CD4-positive, alpha-beta T cell (primary cell): ENCODE measurements at regions not wholly inside any gene's neighbourhood (a gene's known extent, or its start where the extent isn't known, plus 50 kb on each side); places are given as distances from the start of the nearest gene placed in this dataset.

ENCODE experiments used
- ATAC-seq: fragments of 200-7000 bp; cut with Tn5 transposase; one replicate; pipeline ENCODE4 v1.10.0; 2022; ENCODE audit warnings: mild to moderate bottlenecking; ENCODE audit not compliant: poor library complexity
- CTCF ChIA-PET: fragments of 350-600 bp; sonication (Branson Sonifier 250); formaldehyde crosslinking; loops from one replicate; lab custom pipeline; 2021; ENCODE audit warnings: antibody characterized with exemption, inconsistent platforms; lab: Charles Lee
- POLR2A ChIA-PET: fragments of 350-600 bp; sonication (Branson Sonifier 250); formaldehyde crosslinking; loops from one replicate; lab custom pipeline; 2021; ENCODE audit warnings: antibody characterized with exemption, inconsistent platforms; lab: Charles Lee
- DNase-seq, 14 experiments: peaks; one replicate each; pipeline ENCODE4 v3.0.0-alpha.2; 2013 to 2020; ENCODE audit warnings: mixed read lengths in 2 of 14
- H3K27ac ChIP-seq, 2 donors: one replicate each; pipeline versions ENCODE4 v1.5.1 to v1.7.0; 2013; ENCODE audit warnings: low read length in 2 of 2, low read depth in 1 of 2, mild to moderate bottlenecking in 1 of 2
- H3K27me3 ChIP-seq, 2 experiments: 1 replicate in 1 of 2; 2 replicates in 1 of 2; pipeline versions ENCODE4 v1.6.1 to v1.7.0; 2013; ENCODE audit warnings: low read length in 2 of 2, control low read depth in 1 of 2, mild to moderate bottlenecking in 1 of 2, moderate library complexity in 1 of 2; ENCODE audit not compliant: insufficient read depth in 2 of 2, control insufficient read depth in 1 of 2
- H3K36me3 ChIP-seq: one replicate; pipeline ENCODE4 v1.6.1; 2013; ENCODE audit warnings: low read length, control low read depth; ENCODE audit not compliant: insufficient read depth
- H3K4me1 ChIP-seq: one replicate; pipeline ENCODE4 v1.6.1; 2013; ENCODE audit warnings: low read length, control low read depth; ENCODE audit not compliant: insufficient read depth
- H3K4me3 ChIP-seq: one replicate; pipeline ENCODE4 v1.5.1; 2013; ENCODE audit warnings: mild to moderate bottlenecking, low read length, moderate library complexity
- H3K9me3 ChIP-seq, 2 experiments: 1 replicate in 1 of 2; 2 replicates in 1 of 2; pipeline versions ENCODE4 v1.6.1 to v1.7.0; 2013; ENCODE audit warnings: low read length in 2 of 2, mild to moderate bottlenecking in 2 of 2, control low read depth in 1 of 2, moderate library complexity in 1 of 2; ENCODE audit not compliant: control insufficient read depth in 1 of 2, insufficient read depth in 1 of 2
- H3K27ac Mint-ChIP-seq: one replicate; pipeline ENCODE4 v1.8.0; 2020; ENCODE audit warnings: mixed read lengths
- H3K27me3 Mint-ChIP-seq: one replicate; pipeline ENCODE4 v1.8.0; 2021; ENCODE audit warnings: mixed read lengths
- H3K36me3 Mint-ChIP-seq: one replicate; pipeline ENCODE4 v1.8.0; 2021; ENCODE audit warnings: low read depth, mixed read lengths
- H3K4me1 Mint-ChIP-seq: one replicate; pipeline ENCODE4 v1.8.0; 2021; ENCODE audit warnings: low read depth, mixed read lengths
- H3K4me3 Mint-ChIP-seq: one replicate; pipeline ENCODE4 v1.8.0; 2020; ENCODE audit warnings: mild to moderate bottlenecking, mixed read lengths
- H3K9me3 Mint-ChIP-seq: one replicate; pipeline ENCODE4 v1.8.0; 2020; ENCODE audit warnings: mixed read lengths
- intact Hi-C, 2 experiments: fragments of 100-400 bp; cut with DNase I in 1 of 2; cut with micrococcal nuclease in 1 of 2; formaldehyde crosslinking; loops; one replicate each; pipeline versions ENCODE4 v1.15.1 to v1.9.0; 2023 to 2025; cut with DNase I, micrococcal nuclease
- TF ChIP-seq, protein P1 (sequence below): fragments of 200-600 bp; IDR thresholded peaks from one replicate; pipeline ENCODE4 v1.8.0; 2022; ENCODE audit warnings: antibody characterized with exemption, mild to moderate bottlenecking

GRCh38 chr3:174767406-174767805 is 91.7 kb upstream of the NAALADL2 start:
- CTCF ChIA-PET, result interaction anchor here (0.6 kb wide), 1 partner anchor 882 kb away, joined by 3 read pairs; no protein-coding TSS in a partner anchor
- Histone ChIP-seq H3K27me3 (no peaks in the 10 kb centered on the region), H3K4me1 (no peaks in the 10 kb centered on the region), H3K4me3 (no peak overlapping the region), H3K36me3 (no peaks in the 10 kb centered on the region), H3K27ac (no peak overlapping the region), H3K9me3 (peaks cover 0 to 7% of the 10 kb centered on the region in 2 experiments)
- no peaks in the 10 kb centered on the region for H3K36me3 Mint-ChIP-seq
- H3K9me3 Mint-ChIP-seq, result no peaks in the 10 kb centered on the region
- intact Hi-C loops, result no loop called here
- ATAC-seq, result no peak
- DNase-seq, result no peak
- no peak overlapping the region for H3K27ac Mint-ChIP-seq
- H3K4me1 Mint-ChIP-seq, result no peaks in the 10 kb centered on the region
- TF ChIP-seq, protein P1, sequence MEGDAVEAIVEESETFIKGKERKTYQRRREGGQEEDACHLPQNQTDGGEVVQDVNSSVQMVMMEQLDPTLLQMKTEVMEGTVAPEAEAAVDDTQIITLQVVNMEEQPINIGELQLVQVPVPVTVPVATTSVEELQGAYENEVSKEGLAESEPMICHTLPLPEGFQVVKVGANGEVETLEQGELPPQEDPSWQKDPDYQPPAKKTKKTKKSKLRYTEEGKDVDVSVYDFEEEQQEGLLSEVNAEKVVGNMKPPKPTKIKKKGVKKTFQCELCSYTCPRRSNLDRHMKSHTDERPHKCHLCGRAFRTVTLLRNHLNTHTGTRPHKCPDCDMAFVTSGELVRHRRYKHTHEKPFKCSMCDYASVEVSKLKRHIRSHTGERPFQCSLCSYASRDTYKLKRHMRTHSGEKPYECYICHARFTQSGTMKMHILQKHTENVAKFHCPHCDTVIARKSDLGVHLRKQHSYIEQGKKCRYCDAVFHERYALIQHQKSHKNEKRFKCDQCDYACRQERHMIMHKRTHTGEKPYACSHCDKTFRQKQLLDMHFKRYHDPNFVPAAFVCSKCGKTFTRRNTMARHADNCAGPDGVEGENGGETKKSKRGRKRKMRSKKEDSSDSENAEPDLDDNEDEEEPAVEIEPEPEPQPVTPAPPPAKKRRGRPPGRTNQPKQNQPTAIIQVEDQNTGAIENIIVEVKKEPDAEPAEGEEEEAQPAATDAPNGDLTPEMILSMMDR, result no peak
- H3K4me3 Mint-ChIP-seq, result no peak overlapping the region
- H3K27me3 Mint-ChIP-seq, result no peaks in the 10 kb centered on the region
- POLR2A ChIA-PET, result no interaction called here

DNA sequence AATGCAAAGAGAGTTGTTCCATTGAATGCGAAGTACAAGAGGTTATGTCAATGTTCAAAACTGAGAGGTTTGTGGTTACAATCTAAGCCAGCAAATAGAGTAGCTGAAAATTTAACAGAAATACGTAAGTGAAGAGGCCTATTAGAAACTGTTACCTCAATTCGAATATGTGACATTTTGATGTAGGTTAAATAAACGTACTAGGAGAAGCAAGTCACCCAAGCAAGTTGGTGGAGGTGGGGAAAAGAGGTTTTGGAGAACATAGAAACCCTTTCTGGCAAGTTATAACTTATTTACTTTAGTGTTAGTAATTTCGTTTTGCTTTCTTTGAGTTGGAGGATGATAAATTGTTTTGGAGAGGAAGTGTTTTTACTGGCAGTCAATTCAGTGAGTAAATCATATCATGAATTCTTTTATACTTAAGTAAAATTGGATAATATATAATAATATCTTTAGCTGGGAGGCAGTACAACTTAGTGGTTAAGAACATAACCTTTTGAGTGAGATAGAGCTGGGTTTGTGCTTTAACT is 91.2 kb upstream of the NAALADL2 start:
- Histone ChIP-seq H3K27me3 (no peaks in the 10 kb centered on the region), H3K9me3 (peaks cover 0 to 7% of the 10 kb centered on the region in 2 experiments), H3K36me3 (no peaks in the 10 kb centered on the region), H3K27ac (no peak overlapping the region), H3K4me1 (no peaks in the 10 kb centered on the region), H3K4me3 (no peak overlapping the region)
- no peak overlapping the region for H3K4me3 Mint-ChIP-seq
- no peak overlapping the region for H3K27ac Mint-ChIP-seq
- no peaks in the 10 kb centered on the region for H3K9me3 Mint-ChIP-seq
- intact Hi-C loops, result no loop called here
- DNase-seq (no peak), ATAC-seq (no peak)
- no peaks in the 10 kb centered on the region for H3K36me3 Mint-ChIP-seq
- POLR2A ChIA-PET, result no interaction called here
- CTCF ChIA-PET, result interaction anchor here (0.6 kb wide), 1 partner anchor 882 kb away, joined by 3 read pairs; no protein-coding TSS in a partner anchor
- H3K4me1 Mint-ChIP-seq, result no peaks in the 10 kb centered on the region
- no peaks in the 10 kb centered on the region for H3K27me3 Mint-ChIP-seq
- TF ChIP-seq, protein P1, result no peak

DNA sequence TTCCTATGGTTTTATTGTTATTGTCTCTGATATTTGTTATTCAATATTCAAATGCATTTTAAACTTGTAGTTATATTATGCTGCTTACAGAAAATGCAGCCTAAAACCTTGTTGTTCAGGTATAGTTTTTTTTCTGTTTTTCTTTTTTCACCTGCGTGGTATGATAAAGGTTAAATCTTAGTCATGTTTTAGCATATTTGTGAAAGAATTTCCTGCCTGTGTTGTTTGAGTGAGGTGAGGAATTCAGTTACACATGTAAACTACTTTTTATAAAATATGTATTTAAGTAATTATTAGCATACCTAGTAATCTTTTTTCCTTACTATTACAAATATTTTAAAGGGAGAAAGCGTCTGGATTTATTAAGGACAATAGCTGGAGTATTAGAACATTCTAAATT is 90.0 kb upstream of the NAALADL2 start:
- no peak overlapping the region for H3K27ac Mint-ChIP-seq
- intact Hi-C loops, result no loop called here
- no peak for ATAC-seq
- no peaks in the 10 kb centered on the region for H3K27me3 ChIP-seq
- TF ChIP-seq, protein P1, result no peak
- H3K4me1 ChIP-seq, result no peaks in the 10 kb centered on the region
- H3K36me3 ChIP-seq, result no peaks in the 10 kb centered on the region
- ChIA-PET CTCF (no interaction called here), POLR2A (no interaction called here)
- H3K9me3 ChIP-seq, result peaks cover 0 to 4% of the 10 kb centered on the region in 2 experiments
- no peaks in the 10 kb centered on the region for H3K4me1 Mint-ChIP-seq
- H3K36me3 Mint-ChIP-seq, result no peaks in the 10 kb centered on the region
- no peaks in the 10 kb centered on the region for H3K9me3 Mint-ChIP-seq
- no peak for DNase-seq
- no peak overlapping the region for H3K4me3 Mint-ChIP-seq
- H3K27me3 Mint-ChIP-seq, result no peaks in the 10 kb centered on the region
- H3K27ac ChIP-seq, result no peak overlapping the region
- H3K4me3 ChIP-seq, result no peak overlapping the region
